GM12873 (cell line): ENCODE measurements at regions not wholly inside any gene's neighbourhood (a gene's known extent, or its start where the extent isn't known, plus 50 kb on each side); places are given as distances from the start of the nearest gene placed in this dataset.

ENCODE experiments used
- TF ChIP-seq, protein P1 (sequence below): IDR thresholded peaks from 2 replicates; pipeline ENCODE4 v1.5.1; 2012; ENCODE audit warnings: low read depth, mild to moderate bottlenecking, moderate library complexity, low read length, control low read depth; ENCODE audit not compliant: insufficient read depth; ENCODE audit errors: missing control alignments

DNA sequence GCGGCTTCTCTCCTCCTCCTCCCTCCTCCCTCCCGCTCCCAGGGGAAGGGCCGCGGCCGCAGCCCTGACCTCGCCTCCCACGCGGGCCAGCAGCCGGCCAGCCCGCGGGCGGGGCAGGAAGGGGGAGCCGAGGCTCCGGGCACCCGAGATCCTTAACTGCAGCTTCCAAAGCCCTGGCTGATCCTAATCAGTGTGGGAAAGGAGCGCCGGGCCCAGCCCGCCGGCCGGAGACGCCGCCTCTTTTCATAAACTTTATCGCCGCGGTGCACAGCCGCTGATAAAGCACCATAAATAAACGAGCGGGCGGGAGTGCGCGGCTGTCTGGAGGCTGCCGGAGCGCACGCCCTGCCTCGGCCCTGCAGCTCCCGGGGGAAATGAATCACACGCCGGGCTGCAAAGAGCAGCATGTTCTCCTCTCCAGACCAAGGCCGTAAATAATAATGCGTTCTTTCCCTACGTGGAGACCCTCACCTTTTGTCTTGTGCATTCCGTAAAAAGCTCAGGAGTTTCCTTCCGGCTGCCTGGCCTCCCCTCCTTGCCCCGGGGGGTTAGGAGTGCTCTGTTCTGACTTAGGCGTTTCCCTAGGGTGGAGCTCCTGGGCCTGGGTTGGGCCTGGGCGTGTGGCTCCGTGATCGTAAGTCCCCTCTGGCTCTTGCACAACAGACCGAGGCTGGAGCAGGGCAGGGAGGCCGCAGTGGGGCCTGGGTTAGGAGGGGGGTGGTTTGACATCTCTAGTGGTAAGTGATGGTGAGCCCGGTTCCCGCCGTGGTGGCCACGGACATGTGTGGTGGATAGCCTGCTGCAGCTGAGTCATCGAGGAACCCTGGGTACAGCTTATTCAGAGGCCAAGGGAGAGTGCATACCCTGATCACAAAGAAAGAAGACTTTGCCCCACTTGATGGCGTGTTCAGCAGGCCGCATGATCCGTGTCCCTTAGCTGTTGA lies 132.6 kb upstream of the HES1 start:
- TF ChIP-seq, protein P1, sequence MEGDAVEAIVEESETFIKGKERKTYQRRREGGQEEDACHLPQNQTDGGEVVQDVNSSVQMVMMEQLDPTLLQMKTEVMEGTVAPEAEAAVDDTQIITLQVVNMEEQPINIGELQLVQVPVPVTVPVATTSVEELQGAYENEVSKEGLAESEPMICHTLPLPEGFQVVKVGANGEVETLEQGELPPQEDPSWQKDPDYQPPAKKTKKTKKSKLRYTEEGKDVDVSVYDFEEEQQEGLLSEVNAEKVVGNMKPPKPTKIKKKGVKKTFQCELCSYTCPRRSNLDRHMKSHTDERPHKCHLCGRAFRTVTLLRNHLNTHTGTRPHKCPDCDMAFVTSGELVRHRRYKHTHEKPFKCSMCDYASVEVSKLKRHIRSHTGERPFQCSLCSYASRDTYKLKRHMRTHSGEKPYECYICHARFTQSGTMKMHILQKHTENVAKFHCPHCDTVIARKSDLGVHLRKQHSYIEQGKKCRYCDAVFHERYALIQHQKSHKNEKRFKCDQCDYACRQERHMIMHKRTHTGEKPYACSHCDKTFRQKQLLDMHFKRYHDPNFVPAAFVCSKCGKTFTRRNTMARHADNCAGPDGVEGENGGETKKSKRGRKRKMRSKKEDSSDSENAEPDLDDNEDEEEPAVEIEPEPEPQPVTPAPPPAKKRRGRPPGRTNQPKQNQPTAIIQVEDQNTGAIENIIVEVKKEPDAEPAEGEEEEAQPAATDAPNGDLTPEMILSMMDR: no peak

DNA sequence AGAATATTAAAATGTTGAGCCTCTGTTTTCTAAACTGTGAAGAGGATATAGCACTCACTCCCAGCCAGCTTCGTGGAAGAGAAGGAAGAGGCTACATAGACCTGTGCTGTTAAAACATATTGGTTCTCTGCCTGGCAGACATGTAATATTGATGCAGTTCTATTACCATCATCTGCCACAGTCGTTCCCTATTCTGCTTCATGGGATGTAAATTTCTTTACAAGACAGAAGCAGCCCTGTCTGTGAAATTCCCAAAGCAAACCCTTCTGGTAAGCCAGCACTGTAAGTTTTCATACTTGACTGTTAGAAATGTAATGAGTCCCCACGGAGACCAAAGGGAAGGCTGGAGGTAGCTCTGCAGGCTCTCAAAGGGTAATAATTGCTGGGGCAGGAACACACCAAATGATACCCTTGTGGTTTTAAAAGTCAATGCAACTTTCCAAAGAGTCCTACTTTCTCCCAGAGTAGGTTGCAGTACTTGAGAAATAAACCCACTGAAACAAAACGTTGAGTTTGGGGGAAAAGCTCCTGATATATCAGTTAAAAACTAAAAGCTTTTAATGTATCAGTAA lies 129.9 kb upstream of the HES1 start:
- TF ChIP-seq, protein P1: peak; percentile 11

DNA sequence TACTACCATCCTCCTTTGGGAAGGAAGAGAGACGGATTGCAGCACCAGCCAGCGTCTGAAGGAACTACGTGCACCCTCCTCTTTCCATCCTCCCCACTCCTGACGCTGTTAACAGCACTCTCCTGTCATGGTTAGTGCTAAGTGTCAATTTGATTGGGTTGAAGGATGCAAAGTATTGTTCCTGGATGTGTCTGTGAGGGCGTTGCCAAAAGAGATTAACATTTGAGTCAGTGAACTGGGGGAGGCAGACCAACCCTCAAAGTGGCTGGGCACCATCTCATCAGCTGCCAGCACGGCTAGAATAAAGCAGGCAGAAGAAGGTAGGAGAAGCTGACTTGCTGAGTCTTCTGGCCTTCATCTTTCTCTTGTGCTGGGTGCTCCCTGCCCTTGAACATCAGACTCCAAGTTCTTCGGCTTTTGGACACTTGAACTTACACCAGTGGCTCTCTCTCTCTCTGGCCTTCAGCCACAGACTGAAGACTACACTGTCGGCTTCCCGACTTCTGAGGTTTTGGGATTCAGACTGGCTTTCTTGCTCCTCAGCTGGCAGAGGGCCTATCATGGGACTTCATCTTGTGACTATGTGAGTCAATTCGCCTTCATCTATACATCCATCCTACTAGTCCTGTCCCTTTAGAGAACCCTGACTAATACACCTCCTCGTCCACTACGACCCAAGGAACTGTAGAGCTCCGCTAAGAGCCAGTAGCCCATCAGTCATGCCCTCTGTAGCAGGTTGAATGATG lies 128.2 kb upstream of the HES1 start:
- TF ChIP-seq, protein P1: no peak

DNA sequence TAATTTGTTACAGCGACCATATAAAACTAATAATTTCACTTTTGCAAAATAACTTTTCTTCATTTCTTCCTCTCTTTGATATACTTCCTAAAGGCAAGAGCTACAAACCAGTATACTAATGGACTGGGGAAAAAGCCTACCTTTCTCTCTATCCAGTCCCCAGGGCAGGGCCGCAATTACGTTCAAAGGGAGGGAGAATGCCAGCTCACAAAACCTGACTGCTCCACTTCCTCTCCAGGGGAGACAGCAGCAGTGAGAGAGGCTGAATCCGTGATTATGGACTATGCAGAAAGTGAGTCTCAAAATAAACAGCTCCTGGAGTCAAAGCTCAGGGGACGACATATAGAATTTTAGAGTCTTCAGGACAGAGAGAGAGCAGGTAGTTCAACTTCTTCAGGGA lies 126.9 kb upstream of the HES1 start:
- TF ChIP-seq, protein P1: no peak

DNA sequence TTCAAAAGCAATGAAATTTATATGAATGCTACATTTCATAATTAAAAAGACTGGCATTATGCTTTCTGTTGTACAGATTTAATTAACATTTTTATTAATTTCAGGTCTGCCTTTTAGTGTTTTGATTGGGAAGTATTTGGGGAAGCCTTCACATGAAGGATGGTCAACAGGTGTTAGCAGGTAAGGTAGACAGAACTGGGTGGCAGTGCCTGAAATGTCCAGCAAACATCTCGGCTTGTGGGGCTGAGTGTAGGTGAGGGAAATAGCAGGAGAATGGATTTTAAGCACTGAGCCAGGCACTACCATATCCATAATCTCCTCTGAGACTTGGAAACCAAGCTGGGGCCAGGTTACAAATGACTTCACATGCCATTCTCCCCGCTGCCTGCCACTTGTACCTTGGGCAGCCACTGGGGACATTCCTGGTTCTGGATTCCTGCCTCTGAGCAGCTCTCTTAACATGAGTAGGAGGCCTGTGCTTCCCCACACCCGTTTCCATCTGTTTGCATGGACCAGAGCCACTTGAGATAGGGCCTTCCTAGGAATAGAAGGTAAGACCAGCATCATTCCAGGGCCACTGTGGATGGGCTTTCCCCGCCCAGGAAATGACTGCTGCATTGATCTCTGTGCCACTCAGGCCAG lies 125.9 kb upstream of the HES1 start:
- TF ChIP-seq, protein P1: no peak

DNA sequence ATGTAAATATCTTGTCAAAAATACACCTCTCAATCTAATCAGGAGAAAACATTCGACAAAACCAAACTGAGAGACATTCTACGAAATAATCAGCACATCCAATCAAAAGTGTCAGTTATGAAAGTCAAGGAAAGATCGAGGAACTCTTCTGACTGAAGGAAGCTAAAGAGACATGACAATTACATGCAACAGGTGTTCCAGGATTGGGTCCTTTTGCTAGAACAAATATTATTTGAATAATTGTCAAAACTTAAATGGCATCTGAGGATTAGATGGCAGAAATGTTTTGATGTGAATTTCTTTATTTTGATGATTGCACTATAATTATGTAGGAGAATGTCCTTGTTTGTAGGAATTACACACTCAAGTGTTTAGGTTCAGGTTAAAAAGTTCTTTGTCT lies 124.1 kb upstream of the HES1 start:
- TF ChIP-seq, protein P1: no peak
